Endothelial cell of umbilical vein (primary cell): ENCODE measurements at regions not wholly inside any gene's neighbourhood (a gene's known extent, or its start where the extent isn't known, plus 50 kb on each side); places are given as distances from the start of the nearest gene placed in this dataset.

ENCODE experiments used
- CTCF ChIP-seq, 2 donors: IDR thresholded peaks; 1 replicate in 1 of 2; 2 replicates in 1 of 2; pipeline ENCODE4 v1.5.1; 2011; ENCODE audit warnings: low read length in 2 of 2, mild to moderate bottlenecking in 2 of 2, moderate library complexity in 2 of 2, control low read depth in 1 of 2, inconsistent platforms in 1 of 2, low read depth in 1 of 2; ENCODE audit not compliant: insufficient read depth in 1 of 2; ENCODE audit errors: extremely low read depth in 1 of 2
- EZH2 ChIP-seq: IDR thresholded peaks from 2 replicates; pipeline ENCODE4 v1.6.1; 2012; ENCODE audit warnings: borderline replicate concordance, low read depth, mild to moderate bottlenecking, moderate library complexity, low read length, inconsistent platforms; ENCODE audit not compliant: severe bottlenecking
- FOS ChIP-seq: IDR thresholded peaks from 2 replicates; pipeline ENCODE4 v1.6.1; 2011; ENCODE audit warnings: mild to moderate bottlenecking, low read length, moderate library complexity, borderline replicate concordance; ENCODE audit not compliant: insufficient read depth
- GATA2 ChIP-seq: IDR thresholded peaks from 2 replicates; pipeline ENCODE4 v1.7.0; 2011; ENCODE audit warnings: low read depth, mild to moderate bottlenecking, moderate library complexity, mixed read lengths, low read length; ENCODE audit not compliant: insufficient read length, insufficient read depth
- JUN ChIP-seq: IDR thresholded peaks from 2 replicates; pipeline ENCODE4 v1.6.1; 2011; ENCODE audit warnings: borderline replicate concordance, low read depth; ENCODE audit not compliant: insufficient read length, insufficient read depth
- MYC ChIP-seq: IDR thresholded peaks from one replicate; pipeline ENCODE4 v1.6.1; 2011; ENCODE audit warnings: mild to moderate bottlenecking, low read depth, low read length
- POLR2A ChIP-seq: IDR thresholded peaks from 2 replicates; pipeline ENCODE4 v1.6.1; 2012; ENCODE audit warnings: low read depth, mild to moderate bottlenecking, control low read depth, low read length
- POLR2AphosphoS5 ChIP-seq: IDR thresholded peaks from 2 replicates; pipeline ENCODE4 v1.6.1; 2012; ENCODE audit warnings: low read depth, mild to moderate bottlenecking, control low read depth, low read length, moderate library complexity; ENCODE audit not compliant: insufficient read depth
- TF ChIP-seq, protein P1 (sequence below): IDR thresholded peaks from 2 replicates; pipeline ENCODE4 v1.6.1; 2011; ENCODE audit not compliant: insufficient read depth, insufficient read length

DNA sequence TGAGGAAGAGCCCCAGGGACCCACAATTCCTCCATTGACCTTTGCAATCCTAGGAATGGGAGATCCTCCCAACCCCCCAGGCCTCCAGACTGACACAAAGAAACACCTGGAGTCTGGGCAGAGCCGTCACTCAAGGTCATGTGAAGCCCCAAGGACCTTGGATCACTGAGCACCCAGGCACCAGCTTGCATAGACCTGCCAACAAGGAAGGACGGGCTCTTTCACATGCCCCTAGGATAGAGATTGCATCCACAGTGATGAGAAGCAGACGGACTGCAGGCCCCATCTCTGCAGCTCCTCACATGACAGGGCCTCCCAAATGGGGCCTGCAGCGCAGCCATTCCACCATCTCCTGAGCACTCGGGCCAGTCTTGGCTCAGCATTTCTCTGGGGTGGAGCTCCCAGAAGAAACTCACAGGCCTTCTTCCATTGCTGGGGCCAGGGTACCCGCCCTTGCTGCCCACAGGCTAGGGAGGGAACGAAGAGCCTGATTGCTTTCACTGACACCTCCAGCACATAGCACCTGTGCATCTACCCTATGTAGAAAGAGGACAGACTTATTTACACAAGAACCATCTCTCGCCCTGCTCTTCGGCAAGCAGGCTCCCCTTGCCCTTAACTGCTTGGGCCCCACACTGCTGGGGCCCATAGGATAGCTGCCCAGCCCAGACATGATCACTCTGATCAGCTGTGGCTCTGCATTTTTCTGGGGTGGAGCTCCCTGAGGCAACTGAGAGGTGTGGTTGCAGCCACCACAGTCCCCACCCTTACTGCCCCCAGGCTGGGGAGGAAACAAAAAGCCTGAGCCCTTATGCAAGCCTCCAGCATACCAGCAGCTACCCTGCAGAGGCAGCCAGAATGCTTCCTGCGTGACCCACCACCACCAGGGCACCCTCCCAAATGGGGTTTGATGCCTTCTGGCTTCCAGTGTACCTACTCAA lies 185.7 kb upstream of the ZCCHC13 start:
- TF ChIP-seq CTCF (IDR thresholded peaks at IDR 0.05; ENCODE audit: extremely low read depth in 1 of 2, insufficient read depth in 1 of 2, low read depth in 1 of 2, low read length in 2 of 2) (no peak), POLR2AphosphoS5 (no peak), POLR2A (no peak), EZH2 (no peak), GATA2 (no peak), MYC (no peak), JUN (no peak), FOS (no peak)
- TF ChIP-seq, protein P1, sequence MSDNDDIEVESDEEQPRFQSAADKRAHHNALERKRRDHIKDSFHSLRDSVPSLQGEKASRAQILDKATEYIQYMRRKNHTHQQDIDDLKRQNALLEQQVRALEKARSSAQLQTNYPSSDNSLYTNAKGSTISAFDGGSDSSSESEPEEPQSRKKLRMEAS: no peak
